Panc1 (cell line): ENCODE measurements at regions not wholly inside any gene's neighbourhood (a gene's known extent, or its start where the extent isn't known, plus 50 kb on each side); places are given as distances from the start of the nearest gene placed in this dataset.

Experiments used
- ATAC-seq: fragments of 200-7000 bp; cut with Tn5 transposase; 2 replicates; pipeline ENCODE4 v1.9.1; 2020; ENCODE audit warnings: mild to moderate bottlenecking, moderate library complexity
- BruUV-seq: library from RNA; stranded (reverse); fragments of 400-500 nt; replicated peaks from 2 replicates; lab custom pipeline; 2021; lab: Mats Ljungman, UMichigan
- CTCF ChIA-PET: fragments of 300-600 bp; sonication (Branson Sonifier 250); formaldehyde crosslinking; loops from one replicate; lab custom pipeline; 2022; ENCODE audit warnings: antibody characterized with exemption; lab: Charles Lee
- POLR2A ChIA-PET: fragments of 300-600 bp; sonication (Branson Sonifier 250); formaldehyde crosslinking; loops from one replicate; lab custom pipeline; 2022; ENCODE audit warnings: antibody characterized with exemption; lab: Charles Lee
- DNase-seq: peaks from one replicate; pipeline ENCODE4 v3.0.0-alpha.2; 2010; ENCODE audit warnings: low read depth, low spot score
- H3K27ac ChIP-seq: 2 replicates; pipeline ENCODE4 v1.5.1; 2011; ENCODE audit warnings: mild to moderate bottlenecking, low read length, inconsistent platforms
- H3K27me3 ChIP-seq: fragments of 200-500 bp; sonication (Bioruptor generic); 2 replicates; pipeline ENCODE4 v1.6.0; 2014; ENCODE audit warnings: low read length, inconsistent platforms; ENCODE audit not compliant: control insufficient read depth, insufficient read depth
- H3K36me3 ChIP-seq: fragments of 200-500 bp; sonication (Bioruptor generic); 2 replicates; pipeline ENCODE4 v1.5.1; 2014; ENCODE audit warnings: inconsistent platforms, mild to moderate bottlenecking, low read length, moderate library complexity; ENCODE audit not compliant: control insufficient read depth, insufficient read depth
- H3K4me1 ChIP-seq: 2 replicates; pipeline ENCODE4 v1.5.1; 2011; ENCODE audit warnings: inconsistent platforms, mild to moderate bottlenecking, low read length, moderate library complexity; ENCODE audit not compliant: control insufficient read depth, insufficient read depth
- H3K4me3 ChIP-seq, 2 experiments: 2 replicates each; pipeline ENCODE4 v1.5.1; 2011 to 2012; ENCODE audit warnings: low read depth in 2 of 2, low read length in 2 of 2, mild to moderate bottlenecking in 2 of 2, inconsistent platforms in 1 of 2, moderate library complexity in 1 of 2
- H3K9me3 ChIP-seq: fragments of 200-500 bp; sonication (Bioruptor generic); 2 replicates; pipeline ENCODE4 v1.5.1; 2014; ENCODE audit warnings: low read depth, mild to moderate bottlenecking, inconsistent platforms, low read length, moderate library complexity; ENCODE audit not compliant: control insufficient read depth, insufficient read depth
- CTCF ChIP-seq: fragments of 450-650 bp; IDR thresholded peaks from 2 replicates; pipeline ENCODE4 v1.5.1; 2017; ENCODE audit warnings: mild to moderate bottlenecking
- POLR2AphosphoS5 ChIP-seq: IDR thresholded peaks from 2 replicates; pipeline ENCODE4 v1.6.1; 2012; ENCODE audit warnings: mild to moderate bottlenecking, low read depth, low read length, moderate library complexity
- REST ChIP-seq, 2 experiments: IDR thresholded peaks; 2 replicates each; pipeline ENCODE4 v1.6.1; 2011 to 2012; ENCODE audit warnings: low read depth in 2 of 2, control low read depth in 1 of 2, low read length in 1 of 2, mild to moderate bottlenecking in 1 of 2, moderate library complexity in 1 of 2; ENCODE audit not compliant: insufficient read depth in 1 of 2
- SIN3A ChIP-seq: IDR thresholded peaks from 2 replicates; pipeline ENCODE4 v1.6.1; 2012; ENCODE audit warnings: low read depth, mild to moderate bottlenecking, low read length, moderate library complexity, borderline replicate concordance; ENCODE audit not compliant: insufficient read depth
- TCF7L2 ChIP-seq: IDR thresholded peaks from 2 replicates; pipeline ENCODE4 v1.6.1; 2011; ENCODE audit warnings: mild to moderate bottlenecking, low read depth, low read length, inconsistent platforms
- in situ Hi-C: cut with HindIII; loops from 2 replicates; pipeline ENCODE4 v1.10.0; 2016; ENCODE audit warnings: low sequenced_read_pairs, low pct_unique_long_range_greater_than_20kb
- intact Hi-C: fragments of 100-400 bp; cut with micrococcal nuclease; formaldehyde crosslinking; loops from one replicate; pipeline ENCODE4 v1.10.0; 2022; ENCODE audit not compliant: unreplicated experiment

GRCh38 chrX:39830414-39830813 is 267.3 kb downstream of the BCOR start:
- in situ Hi-C loops (no loop called here), intact Hi-C loops (no loop called here)
- ATAC-seq: no peak
- Histone ChIP-seq H3K4me1 (no peaks in the 10 kb centered on the region), H3K9me3 (no peaks in the 10 kb centered on the region), H3K36me3 (no peaks in the 10 kb centered on the region), H3K27me3 (no peaks in the 10 kb centered on the region), H3K4me3 (no peak overlapping the region), H3K27ac (no peak overlapping the region)
- TF ChIP-seq SIN3A (no peak), REST (IDR thresholded peaks at IDR 0.05; ENCODE audit: insufficient read depth in 1 of 2, low read depth in 2 of 2, low read length in 1 of 2) (no peak), TCF7L2 (no peak), CTCF (no peak), POLR2AphosphoS5 (no peak)
- no peak for DNase-seq
- ChIA-PET CTCF (no interaction called here), POLR2A (no interaction called here)
- no TSS peak for BruUV-seq

- DNase-seq: no peak
- H3K4me3 ChIP-seq: no peak overlapping the region
- in situ Hi-C loops (no loop called here), intact Hi-C loops (no loop called here)
- H3K36me3 ChIP-seq: no peaks in the 10 kb centered on the region
- no peaks in the 10 kb centered on the region for H3K4me1 ChIP-seq
- POLR2A ChIA-PET: no interaction called here
- CTCF ChIA-PET: no interaction called here
- ATAC-seq: no peak
- TF ChIP-seq TCF7L2 (no peak), REST (IDR thresholded peaks at IDR 0.05; ENCODE audit: insufficient read depth in 1 of 2, low read depth in 2 of 2, low read length in 1 of 2) (no peak), SIN3A (no peak)
- no peaks in the 10 kb centered on the region for H3K27me3 ChIP-seq
- BruUV-seq: no TSS peak
- H3K9me3 ChIP-seq: no peaks in the 10 kb centered on the region
- H3K27ac ChIP-seq: no peak overlapping the region
Observed at GRCh38 chrX:39832211-39832610, 265.5 kb downstream of the BCOR start.
